GM13977 (cell line): ENCODE measurements at regions not wholly inside any gene's neighbourhood (a gene's known extent, or its start where the extent isn't known, plus 50 kb on each side); places are given as distances from the start of the nearest gene placed in this dataset.

Experiments
- DNase-seq: peaks from one replicate; pipeline ENCODE4 v3.0.0; 2012; ENCODE audit warnings: low spot score
- in situ Hi-C: fragments of 300-500 bp; cut with MboI; formaldehyde crosslinking; loops from one replicate; pipeline ENCODE4 v1.12.0; 2022; ENCODE audit warnings: low sequenced_read_pairs, low pct_unique_long_range_greater_than_20kb, mixed read lengths, inconsistent platforms; ENCODE audit not compliant: unreplicated experiment
- TF ChIP-seq, protein P1 (sequence below): IDR thresholded peaks from 2 replicates; pipeline ENCODE4 v1.5.1; 2012; ENCODE audit warnings: mild to moderate bottlenecking, control low read depth; ENCODE audit not compliant: insufficient read depth; ENCODE audit errors: extremely low read depth, missing control alignments

DNA sequence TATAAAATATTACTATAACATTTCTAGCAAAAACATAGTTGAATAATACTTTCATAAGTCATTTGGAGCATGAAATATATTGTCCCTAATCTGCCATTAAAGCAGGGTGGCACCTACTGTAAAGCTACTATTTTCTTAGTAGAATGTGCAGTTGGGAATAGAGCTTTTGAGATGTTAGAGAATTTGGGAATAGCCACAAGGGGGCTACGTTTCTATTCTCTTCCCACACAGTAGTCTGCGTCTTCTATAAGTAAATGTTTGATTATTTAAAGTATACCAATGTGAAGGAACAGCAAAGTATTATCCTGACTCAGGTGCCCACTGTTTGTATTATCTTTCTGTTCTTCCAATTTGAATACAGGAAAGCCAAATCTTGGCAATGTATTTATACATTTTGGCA, 323.2 kb upstream of the GIMD1 start:
- in situ Hi-C loops = no loop called here
- TF ChIP-seq, protein P1, sequence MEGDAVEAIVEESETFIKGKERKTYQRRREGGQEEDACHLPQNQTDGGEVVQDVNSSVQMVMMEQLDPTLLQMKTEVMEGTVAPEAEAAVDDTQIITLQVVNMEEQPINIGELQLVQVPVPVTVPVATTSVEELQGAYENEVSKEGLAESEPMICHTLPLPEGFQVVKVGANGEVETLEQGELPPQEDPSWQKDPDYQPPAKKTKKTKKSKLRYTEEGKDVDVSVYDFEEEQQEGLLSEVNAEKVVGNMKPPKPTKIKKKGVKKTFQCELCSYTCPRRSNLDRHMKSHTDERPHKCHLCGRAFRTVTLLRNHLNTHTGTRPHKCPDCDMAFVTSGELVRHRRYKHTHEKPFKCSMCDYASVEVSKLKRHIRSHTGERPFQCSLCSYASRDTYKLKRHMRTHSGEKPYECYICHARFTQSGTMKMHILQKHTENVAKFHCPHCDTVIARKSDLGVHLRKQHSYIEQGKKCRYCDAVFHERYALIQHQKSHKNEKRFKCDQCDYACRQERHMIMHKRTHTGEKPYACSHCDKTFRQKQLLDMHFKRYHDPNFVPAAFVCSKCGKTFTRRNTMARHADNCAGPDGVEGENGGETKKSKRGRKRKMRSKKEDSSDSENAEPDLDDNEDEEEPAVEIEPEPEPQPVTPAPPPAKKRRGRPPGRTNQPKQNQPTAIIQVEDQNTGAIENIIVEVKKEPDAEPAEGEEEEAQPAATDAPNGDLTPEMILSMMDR = no peak
- no peak for DNase-seq

DNA sequence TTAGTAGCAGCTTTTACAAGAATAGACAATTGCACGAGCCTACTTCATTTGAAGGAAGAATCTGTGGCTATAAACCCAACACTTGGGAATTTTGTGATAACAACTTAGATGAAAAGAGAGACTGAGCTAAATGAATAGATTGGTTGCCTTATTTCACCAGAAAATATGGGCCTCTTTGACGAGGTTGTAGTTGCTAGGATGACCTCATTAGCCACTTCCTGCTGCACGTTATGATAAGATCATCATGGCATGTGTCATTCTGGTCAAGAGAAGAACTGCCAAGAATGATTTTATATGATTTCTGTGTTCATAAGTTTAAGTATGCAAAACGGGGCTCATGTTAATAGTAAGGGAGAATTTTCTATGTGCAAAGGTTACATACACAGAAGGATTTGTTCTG, 321.9 kb upstream of the GIMD1 start:
- no peak for DNase-seq
- in situ Hi-C loops = no loop called here
- TF ChIP-seq, protein P1 = no peak

DNA sequence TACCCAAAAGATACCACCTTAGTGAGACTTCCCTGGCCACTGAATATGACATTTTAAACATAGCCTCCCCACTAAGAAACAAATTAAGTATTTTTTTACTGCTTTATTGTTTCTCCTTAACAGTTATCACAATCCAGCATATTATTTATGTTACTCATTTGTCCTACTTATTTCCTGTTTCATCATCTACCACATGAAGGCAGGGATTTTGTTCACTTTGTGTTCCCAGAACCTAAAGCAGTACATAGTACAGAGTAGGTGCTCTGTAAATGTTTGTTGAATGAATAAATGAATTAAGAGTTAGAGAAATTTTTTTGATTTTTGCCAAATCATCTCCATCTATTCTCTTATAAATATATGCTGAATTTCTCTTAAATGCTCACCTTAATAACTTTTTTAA, 318.4 kb upstream of the GIMD1 start:
- in situ Hi-C loops = no loop called here
- TF ChIP-seq, protein P1 = no peak
- no peak for DNase-seq

DNA sequence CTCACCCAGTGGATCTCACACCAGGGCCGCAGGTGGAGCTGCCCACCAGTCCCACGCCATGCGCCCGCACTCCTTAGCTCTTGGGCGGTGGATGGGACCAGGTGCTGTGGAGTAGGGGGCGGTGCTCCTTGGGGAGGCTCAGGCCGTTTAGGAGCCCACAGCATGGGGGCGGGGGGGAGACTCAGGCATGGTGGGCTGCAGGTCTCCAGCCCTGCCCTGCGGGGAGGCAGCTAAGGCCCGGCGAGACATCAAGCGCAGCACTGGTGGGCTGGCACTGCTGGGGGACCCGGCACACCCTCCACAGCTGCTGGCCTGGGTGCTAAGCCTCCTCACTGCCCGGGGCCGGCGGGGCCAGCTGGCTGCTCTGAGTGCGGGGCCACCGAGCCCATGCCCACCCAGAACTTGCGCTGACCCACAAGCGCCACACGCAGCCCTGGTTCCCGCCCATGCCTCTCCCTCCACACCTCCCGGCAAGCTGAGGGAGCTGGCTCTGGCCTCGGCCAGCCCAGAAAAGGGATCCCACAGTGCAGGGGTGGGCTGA, 312.9 kb upstream of the GIMD1 start:
- in situ Hi-C loops = no loop called here
- DNase-seq = no peak
- TF ChIP-seq, protein P1 = no peak

DNA sequence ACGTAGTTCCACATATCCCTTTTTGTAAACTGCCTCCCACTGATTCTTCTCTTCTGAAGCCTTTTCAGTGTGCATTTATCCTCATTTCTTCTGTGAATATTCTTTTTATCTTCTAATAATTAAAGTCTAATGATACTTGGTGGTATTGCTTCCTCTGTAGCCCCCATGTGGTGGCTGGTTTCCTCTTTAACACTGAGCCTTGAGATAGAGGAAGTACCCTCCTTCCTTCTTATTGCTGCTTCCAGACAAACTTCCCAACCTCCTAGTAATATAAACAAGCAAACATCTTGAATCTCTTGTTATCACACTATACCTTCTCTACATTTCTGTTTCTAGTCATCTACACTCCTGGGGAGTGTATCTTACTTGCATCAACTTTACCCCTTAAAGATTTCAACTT, 310.5 kb upstream of the GIMD1 start:
- TF ChIP-seq, protein P1 = no peak
- no peak for DNase-seq
- in situ Hi-C loops = no loop called here

DNA sequence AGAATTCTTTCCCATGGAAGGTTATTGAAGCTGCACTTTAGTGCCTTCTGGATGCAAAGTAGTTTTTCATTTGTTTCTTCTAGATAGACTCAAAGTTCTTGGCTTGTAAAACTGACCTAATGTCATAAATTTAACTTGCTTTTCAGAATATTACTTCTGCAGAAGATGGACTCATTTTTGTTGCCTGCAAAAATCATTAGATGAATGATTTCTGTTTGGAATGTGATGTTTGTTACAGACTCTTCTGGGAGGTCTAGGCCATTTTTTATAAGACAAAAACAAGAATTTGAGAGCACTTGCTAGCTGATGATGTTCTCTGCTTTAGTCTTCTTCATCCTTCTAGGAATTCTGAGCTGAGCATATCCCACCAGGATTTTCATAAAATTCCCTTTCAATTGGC, 308.6 kb upstream of the GIMD1 start:
- in situ Hi-C loops = no loop called here
- no peak for DNase-seq
- TF ChIP-seq, protein P1 = no peak
